GM21717 (cell line): ENCODE measurements at regions not wholly inside any gene's neighbourhood (a gene's known extent, or its start where the extent isn't known, plus 50 kb on each side); places are given as distances from the start of the nearest gene placed in this dataset.
"Not testable (repeated sequence)": the region's sequence is repeated elsewhere in the genome, so short reads cannot be mapped to it uniquely, and the experiment has no call there.

Experiments
- ATAC-seq: cut with Tn5 transposase; IDR thresholded peaks from one replicate; pipeline ENCODE4 v1.9.1; 2021; ENCODE audit warnings: mild to moderate bottlenecking, moderate library complexity; ENCODE audit not compliant: unreplicated experiment

GRCh38 chr6:4341078-4341797 is 205.9 kb upstream of the ECI2 start:
- ATAC-seq = no peak

GRCh38 chr6:4340544-4340943 is 205.2 kb upstream of the ECI2 start:
- no peak for ATAC-seq

DNA sequence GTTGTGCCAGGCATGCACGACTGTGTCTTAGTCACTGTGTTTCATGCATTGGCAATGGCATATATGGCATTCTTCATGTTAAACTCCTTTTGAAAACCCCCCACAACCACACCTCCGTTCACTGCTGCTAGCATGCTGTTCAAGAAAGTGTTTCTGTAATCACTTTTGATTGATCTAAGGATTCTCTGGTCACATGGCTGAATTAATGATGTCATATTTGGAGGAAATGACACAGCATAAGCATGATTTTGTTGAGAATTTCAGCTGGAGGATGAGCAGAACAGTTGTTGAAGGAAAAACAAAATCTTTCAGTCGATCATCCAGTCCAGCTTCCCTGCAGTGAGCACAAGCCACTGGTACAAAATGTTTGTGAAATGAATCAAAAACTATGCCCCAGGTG is 203.5 kb upstream of the ECI2 start:
- no peak for ATAC-seq

- ATAC-seq = no peak
Observed at GRCh38 chr6:4336778-4337442, 201.5 kb upstream of the ECI2 start.

- ATAC-seq = no peak
Observed at GRCh38 chr6:4336084-4336483, 200.7 kb upstream of the ECI2 start.

DNA sequence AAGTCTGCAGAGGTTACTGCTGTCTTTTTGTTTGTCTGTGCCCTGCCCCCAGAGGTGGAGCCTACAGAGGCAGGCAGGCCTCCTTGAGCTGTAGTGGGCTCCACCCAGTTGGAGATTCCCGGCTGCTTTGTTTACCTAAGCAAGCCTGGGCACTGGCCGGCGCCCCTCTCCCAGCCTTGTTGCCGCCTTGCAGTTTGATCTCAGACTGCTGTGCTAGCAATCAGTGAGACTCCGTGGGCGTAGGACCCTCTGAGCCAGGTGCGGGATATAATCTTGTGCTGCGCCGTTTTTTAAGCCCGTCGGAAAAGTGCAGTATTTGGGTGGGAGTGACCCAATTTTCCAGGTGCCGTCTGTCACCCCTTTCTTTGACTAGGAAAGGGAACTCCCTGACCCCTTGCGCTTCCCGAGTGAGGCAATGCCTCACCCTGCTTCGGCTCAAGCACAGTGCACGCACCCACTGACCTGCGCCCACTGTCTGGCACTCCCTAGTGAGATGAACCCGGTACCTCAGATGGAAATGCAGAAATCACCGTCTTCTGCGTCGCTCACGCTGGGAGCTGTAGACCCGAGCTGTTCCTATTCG is 198.9 kb upstream of the ECI2 start:
- ATAC-seq = not testable (repeated sequence)

DNA sequence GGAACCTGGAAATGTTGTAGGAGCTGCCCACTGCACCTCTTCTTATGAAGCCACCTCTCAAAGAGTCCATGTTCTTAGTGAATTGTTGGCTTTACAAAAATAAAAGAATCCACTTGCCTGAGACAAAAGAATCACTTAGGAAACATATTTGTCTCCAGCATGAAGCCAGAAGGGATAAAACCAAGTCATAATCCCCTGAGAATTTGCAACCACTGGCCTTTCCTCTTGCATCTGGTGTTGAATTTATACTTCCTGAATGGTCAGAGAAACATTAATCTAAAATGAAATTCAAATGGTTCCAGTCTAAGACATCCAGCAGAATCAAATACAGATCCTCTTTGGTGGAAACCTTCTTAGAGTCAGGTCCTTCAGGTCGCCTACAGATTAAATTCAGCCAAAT is 192.5 kb upstream of the ECI2 start:
- ATAC-seq = no peak

DNA sequence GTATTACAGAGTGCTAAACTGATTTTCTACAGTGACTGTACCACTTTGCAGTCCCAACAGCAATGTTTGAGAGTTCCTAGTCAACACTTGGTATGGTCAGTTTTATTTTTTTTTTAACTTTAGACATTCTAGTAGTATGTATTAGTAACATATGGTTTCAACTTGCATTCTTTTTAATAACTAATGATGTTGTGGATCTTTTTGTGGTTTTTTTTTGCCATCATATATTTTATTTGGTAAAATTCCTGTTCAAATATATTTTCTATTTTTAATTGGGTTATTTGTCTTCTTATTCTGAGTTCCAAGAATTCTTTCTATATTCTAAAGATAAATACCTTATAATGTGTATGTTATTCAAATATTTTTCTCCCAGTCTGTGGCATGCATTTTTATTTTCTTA is 189.4 kb upstream of the ECI2 start:
- ATAC-seq = no peak

- ATAC-seq = no peak
Observed at GRCh38 chr6:4323322-4323721, 187.9 kb upstream of the ECI2 start.

- no peak for ATAC-seq
Observed at GRCh38 chr6:4322846-4323309, 187.5 kb upstream of the ECI2 start.

- no peak for ATAC-seq
Observed at GRCh38 chr6:4322134-4322845, 186.9 kb upstream of the ECI2 start.

DNA sequence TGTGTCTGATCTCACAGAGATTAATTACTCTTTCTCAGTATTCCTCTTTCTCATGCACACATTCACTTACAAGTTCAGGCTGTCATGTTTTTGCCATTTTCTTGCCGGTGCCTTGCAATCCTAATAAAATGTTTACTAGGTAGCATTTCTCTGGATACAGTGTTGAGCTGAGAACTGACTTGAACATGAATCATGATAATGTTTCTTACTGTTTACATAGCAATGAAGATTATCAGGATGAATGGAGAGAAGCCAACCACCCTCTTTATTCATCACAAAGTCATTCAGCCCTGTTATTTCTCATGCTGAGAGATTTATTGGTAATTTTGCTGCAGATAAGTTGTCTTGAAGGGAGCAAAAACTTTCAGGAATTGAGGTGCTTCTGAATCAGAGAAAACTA is 185.5 kb upstream of the ECI2 start:
- no peak for ATAC-seq

DNA sequence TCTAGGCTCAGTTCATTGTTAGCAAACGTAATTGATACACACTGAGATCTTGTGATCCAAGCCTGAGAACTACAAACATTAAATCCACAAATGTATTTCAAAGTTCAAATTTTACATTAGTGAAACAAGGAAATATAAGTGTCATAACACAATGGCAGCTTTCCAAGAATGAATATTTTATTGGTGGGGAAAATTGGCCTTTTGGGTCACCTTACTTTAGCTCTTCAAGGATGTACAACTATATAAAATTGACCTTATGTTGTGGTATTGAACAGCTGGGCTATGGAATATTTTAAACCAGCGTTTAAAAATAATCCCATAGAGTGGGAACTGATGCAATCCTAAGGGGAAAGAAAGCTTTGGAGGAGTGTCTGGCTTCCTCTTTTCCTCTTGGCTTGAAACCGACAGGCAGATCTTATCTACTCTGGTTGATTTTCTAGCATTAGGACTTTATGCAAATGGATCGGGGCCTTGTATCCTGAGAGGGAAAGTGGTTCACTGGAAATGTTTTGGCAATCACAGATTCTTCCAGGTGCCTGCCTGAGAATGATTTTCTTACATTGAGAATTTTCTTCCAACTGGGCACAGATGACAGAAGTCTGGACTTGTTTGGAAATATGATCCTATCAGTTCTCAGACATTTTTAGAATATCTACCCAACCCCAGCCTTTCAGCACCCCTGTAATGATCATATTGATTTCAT is 184.8 kb upstream of the ECI2 start:
- ATAC-seq = no peak

- ATAC-seq = no peak
Observed at GRCh38 chr6:4318321-4318720, 182.9 kb upstream of the ECI2 start.

DNA sequence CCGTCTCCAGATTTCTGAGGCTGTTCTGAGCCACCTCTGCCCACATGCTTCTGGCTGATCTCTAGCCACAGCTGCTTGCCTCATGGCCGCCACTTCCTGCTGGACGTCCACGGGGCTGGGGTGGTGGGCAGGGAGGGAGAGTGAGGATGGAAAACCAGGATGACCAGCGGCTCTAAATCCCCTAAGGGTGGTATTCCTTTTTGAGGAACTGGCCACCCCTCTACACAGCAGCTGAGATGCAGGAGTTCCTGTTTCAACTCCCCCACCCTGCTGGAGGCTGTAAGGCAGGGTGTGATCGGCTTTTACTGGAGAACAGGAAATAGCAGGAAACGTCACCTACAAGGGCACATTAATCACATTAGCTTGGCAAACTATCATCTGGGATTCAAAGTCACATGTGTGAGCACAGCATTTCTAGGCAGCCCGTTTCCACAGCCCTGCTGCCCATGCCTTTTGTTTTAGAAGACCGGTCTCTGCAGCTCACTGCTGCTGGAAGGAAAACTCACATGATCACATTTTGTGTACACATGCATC is 181.6 kb upstream of the ECI2 start:
- ATAC-seq = no peak

- no peak for ATAC-seq
Observed at GRCh38 chr6:4314201-4314707, 178.9 kb upstream of the ECI2 start.

DNA sequence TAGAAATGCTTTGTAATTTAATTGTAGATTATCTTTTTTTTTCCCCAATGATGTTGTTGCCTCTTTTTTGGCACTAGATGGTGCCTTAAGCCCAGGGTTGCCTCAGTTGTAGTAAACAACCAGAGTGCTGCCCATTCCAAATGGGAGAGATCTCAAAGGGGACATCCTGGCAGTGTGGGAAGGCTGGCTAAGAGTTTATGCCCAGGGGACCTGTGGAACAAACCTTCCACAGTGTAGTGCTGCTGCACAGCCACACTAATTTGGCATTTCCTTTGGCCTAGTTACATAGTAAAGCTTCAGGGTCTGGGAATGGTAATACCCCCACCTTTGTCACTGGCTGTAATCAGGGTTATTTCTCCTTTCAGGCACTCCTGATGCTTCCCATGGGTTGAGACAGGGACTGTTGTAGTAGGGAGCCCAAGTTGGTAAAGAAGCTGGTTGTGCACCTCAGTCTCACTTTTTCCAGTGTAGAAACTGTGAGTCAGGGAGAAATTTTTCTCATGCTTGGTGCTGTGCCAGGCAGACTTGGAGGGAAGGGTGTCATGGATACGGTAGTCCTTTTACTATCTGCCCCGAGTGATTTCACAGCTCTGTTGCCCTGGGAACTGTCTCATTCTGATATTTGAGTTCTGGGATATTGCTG is 177.8 kb upstream of the ECI2 start:
- no peak for ATAC-seq

DNA sequence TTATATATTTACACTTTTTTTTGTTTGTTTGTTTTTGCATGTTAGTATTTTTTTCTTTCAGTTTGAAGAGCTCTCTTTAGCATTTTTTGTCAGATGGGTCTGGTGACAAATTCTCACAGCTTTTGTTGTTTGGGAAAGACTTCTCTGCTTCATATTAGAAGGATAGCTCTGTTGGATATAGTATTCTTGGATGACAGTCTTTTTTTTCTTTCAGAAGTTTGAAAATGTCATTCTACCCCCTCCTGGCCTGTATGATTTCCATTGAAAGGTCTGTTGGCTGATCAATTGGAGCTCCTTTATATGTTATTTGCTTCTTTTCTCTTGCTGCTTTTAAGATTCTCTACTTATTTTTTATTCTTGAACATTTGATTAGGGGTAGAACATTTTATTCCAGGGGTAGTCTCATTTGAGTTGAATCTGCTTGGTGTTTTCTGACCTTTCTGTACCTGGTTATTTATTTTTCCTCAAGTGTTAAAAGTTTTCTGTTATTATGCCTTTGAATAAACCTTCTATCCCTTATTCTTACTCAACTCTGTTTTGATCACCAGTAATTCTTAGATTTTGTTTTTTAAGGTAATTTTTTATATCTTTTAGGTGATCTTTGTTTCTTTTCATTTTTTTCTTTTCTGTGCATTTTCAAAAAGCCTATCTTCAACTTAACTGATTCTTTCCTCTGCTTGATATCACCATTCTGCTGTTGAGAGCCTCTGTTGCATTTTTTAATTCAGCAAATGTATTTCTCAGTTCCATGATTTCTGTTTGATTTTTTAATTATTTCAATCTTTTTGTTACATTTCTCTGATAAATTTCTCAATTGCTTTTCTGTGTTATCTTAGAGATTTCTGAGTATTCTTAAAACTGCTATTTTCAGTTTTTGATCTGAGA is 176.8 kb upstream of the ECI2 start:
- no peak for ATAC-seq

DNA sequence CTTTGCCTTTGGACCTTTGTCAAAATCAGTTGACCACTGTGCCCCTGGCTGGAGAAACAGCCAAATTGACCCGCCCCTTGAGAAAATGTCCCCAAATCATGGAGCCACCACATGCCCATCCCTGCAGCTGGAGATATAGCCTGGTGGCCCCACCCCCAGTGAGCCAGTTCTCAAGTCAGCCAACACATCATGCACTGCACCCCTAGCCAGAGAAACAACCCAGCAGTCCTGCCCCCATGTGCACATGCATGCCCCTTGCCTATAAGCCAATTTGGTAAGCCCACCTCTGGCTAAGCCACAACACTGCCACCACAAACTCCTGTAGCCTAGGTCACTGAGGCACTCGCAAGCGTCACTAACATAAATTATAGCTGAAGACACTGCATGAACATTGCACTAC is 174.2 kb upstream of the ECI2 start:
- no peak for ATAC-seq
